SK-N-SH (cell line): ENCODE measurements at regions not wholly inside any gene's neighbourhood (a gene's known extent, or its start where the extent isn't known, plus 50 kb on each side); places are given as distances from the start of the nearest gene placed in this dataset.

ENCODE experiments used
- CTCF ChIA-PET: fragments of 300-600, 350-600 bp; formaldehyde crosslinking; extraction: SDS; loops from one replicate; lab custom pipeline; 2021; lab: Yijun Ruan, JAX
- POLR2A ChIA-PET: fragments of 350-600 bp; sonication (Branson Sonifier 250); formaldehyde crosslinking; extraction: SDS; loops from one replicate; lab custom pipeline; 2020; ENCODE audit warnings: antibody characterized with exemption, inconsistent platforms; lab: Yijun Ruan, JAX
- DNase-seq: peaks from one replicate; pipeline ENCODE4 v3.0.0; 2012
- H2AFZ ChIP-seq: fragments of 200-600 bp; sonication (generic); 2 replicates; pipeline ENCODE4 v1.8.1; 2016; ENCODE audit warnings: antibody characterized with exemption, mild to moderate bottlenecking, low read depth
- H3F3A ChIP-seq: fragments of 200-600 bp; sonication (generic); replicated peaks from 2 replicates; pipeline ENCODE3; 2016; ENCODE audit warnings: antibody characterized with exemption, mild to moderate bottlenecking; ENCODE audit not compliant: insufficient read depth
- H3K27ac ChIP-seq, 2 experiments: fragments of 200-500 bp in 1 of 2; fragments of 200-600 bp in 1 of 2; sonication (Bioruptor generic) in 1 of 2; sonication (generic), shearing (Covaris generic) in 1 of 2; 2 replicates each; pipeline versions ENCODE4 v1.5.1 to v1.6.1; 2014 to 2016; ENCODE audit warnings: low read depth in 2 of 2, inconsistent platforms in 1 of 2, low read length in 1 of 2, mild to moderate bottlenecking in 1 of 2, mixed read lengths in 1 of 2
- H3K27me3 ChIP-seq: fragments of 200-600 bp; sonication (generic), shearing (Covaris generic); 2 replicates; pipeline ENCODE4 v1.6.1; 2016; ENCODE audit warnings: mixed run types; ENCODE audit not compliant: insufficient read depth
- H3K36me3 ChIP-seq, 2 experiments: fragments of 200-500 bp in 1 of 2; fragments of 200-600 bp in 1 of 2; sonication (Bioruptor generic) in 1 of 2; sonication (generic) in 1 of 2; replicated peaks in 1 of 2; 2 replicates each; pipeline versions ENCODE3 to v1.5.1; 2014 to 2016; ENCODE audit warnings: low read length in 1 of 2, mild to moderate bottlenecking in 1 of 2; ENCODE audit not compliant: insufficient read depth in 2 of 2, control insufficient read depth in 1 of 2
- H3K4me1 ChIP-seq, 2 experiments: fragments of 200-500 bp in 1 of 2; fragments of 200-600 bp in 1 of 2; sonication (Bioruptor generic) in 1 of 2; sonication (generic), shearing (Covaris generic) in 1 of 2; 2 replicates each; pipeline versions ENCODE4 v1.5.1 to v1.6.1; 2014 to 2016; ENCODE audit warnings: low read depth in 1 of 2, low read length in 1 of 2, mixed run types in 1 of 2; ENCODE audit not compliant: insufficient read depth in 2 of 2, control insufficient read depth in 1 of 2
- H3K4me2 ChIP-seq: fragments of 200-600 bp; sonication (generic), shearing (Covaris generic); 2 replicates; pipeline ENCODE4 v1.6.1; 2017; ENCODE audit warnings: mixed run types
- H3K4me3 ChIP-seq, 2 experiments: fragments of 200-500 bp in 1 of 2; fragments of 200-600 bp in 1 of 2; sonication (Bioruptor generic) in 1 of 2; sonication (generic), shearing (Covaris generic) in 1 of 2; 2 replicates each; pipeline versions ENCODE4 v1.5.1 to v1.8.1; 2014 to 2016; ENCODE audit warnings: low read depth in 2 of 2, inconsistent platforms in 1 of 2, low read length in 1 of 2, mild to moderate bottlenecking in 1 of 2, mixed read lengths in 1 of 2, moderate library complexity in 1 of 2
- H3K79me2 ChIP-seq: fragments of 200-600 bp; sonication (generic); 2 replicates; pipeline ENCODE4 v1.8.1; 2017; ENCODE audit warnings: mild to moderate bottlenecking; ENCODE audit not compliant: insufficient read depth
- H3K9ac ChIP-seq: fragments of 200-600 bp; sonication (generic); 2 replicates; pipeline ENCODE4 v1.6.1; 2017; ENCODE audit warnings: mixed run types
- H3K9me2 ChIP-seq: fragments of 200-600 bp; sonication (generic); 2 replicates; pipeline ENCODE4 v1.6.1; 2017; ENCODE audit warnings: mixed run types
- H3K9me3 ChIP-seq: fragments of 200-600 bp; sonication (generic); 2 replicates; pipeline ENCODE4 v1.6.1; 2017; ENCODE audit warnings: mixed run types, mild to moderate bottlenecking, moderate library complexity
- H4K20me1 ChIP-seq: fragments of 200-600 bp; sonication (generic); 2 replicates; pipeline ENCODE4 v1.6.1; 2017; ENCODE audit warnings: mild to moderate bottlenecking, mixed run types; ENCODE audit not compliant: insufficient read depth
- CTCF ChIP-seq: fragments of 200-600 bp; sonication (generic); IDR thresholded peaks from 2 replicates; pipeline ENCODE4 v1.6.1; 2017; ENCODE audit warnings: antibody characterized with exemption, mild to moderate bottlenecking, moderate library complexity
- FOSL2 ChIP-seq: IDR thresholded peaks from 2 replicates; pipeline ENCODE4 v1.4.0; 2012; ENCODE audit warnings: low read depth, mild to moderate bottlenecking, moderate library complexity, borderline replicate concordance
- GABPA ChIP-seq: IDR thresholded peaks from 2 replicates; pipeline ENCODE4 v1.4.0; 2012; ENCODE audit warnings: low read depth, mild to moderate bottlenecking
- GATA2 ChIP-seq: sonication (generic); formaldehyde crosslinking; IDR thresholded peaks from 2 replicates; pipeline ENCODE4 v1.5.0; 2020; ENCODE audit warnings: mild to moderate bottlenecking, missing genetic modification reagents
- NRF1 ChIP-seq: IDR thresholded peaks from 2 replicates; pipeline ENCODE4 v1.6.1; 2012; ENCODE audit warnings: low read depth, mild to moderate bottlenecking, low read length
- RCOR1 ChIP-seq: fragments of 150-350 bp; IDR thresholded peaks from 2 replicates; pipeline ENCODE4 v1.6.1; 2017; ENCODE audit warnings: antibody characterized with exemption, low read length
- RXRA ChIP-seq: IDR thresholded peaks from 2 replicates; pipeline ENCODE4 v1.4.0; 2012; ENCODE audit warnings: low read depth, mild to moderate bottlenecking, borderline replicate concordance
- SIN3A ChIP-seq: IDR thresholded peaks from 2 replicates; pipeline ENCODE4 v1.6.1; 2012; ENCODE audit warnings: low read depth, mild to moderate bottlenecking, low read length, moderate library complexity, borderline replicate concordance
- SMC3 ChIP-seq: IDR thresholded peaks from 2 replicates; pipeline ENCODE4 v1.6.1; 2012; ENCODE audit warnings: low read depth, low read length, improper control_type of control experiment
- TEAD4 ChIP-seq: IDR thresholded peaks from 2 replicates; pipeline ENCODE4 v1.4.0; 2012; ENCODE audit warnings: mild to moderate bottlenecking, borderline replicate concordance; ENCODE audit not compliant: insufficient read depth
- YY1 ChIP-seq: IDR thresholded peaks from 2 replicates; pipeline ENCODE4 v1.4.0; 2012; ENCODE audit warnings: low read depth, mild to moderate bottlenecking
- WGBS: methylation state at CpG from one replicate; pipeline ENCODE4 v1.1.6; 2017; ENCODE audit warnings: low lambda C conversion rate; 5-methylcytosine and 5-hydroxymethylcytosine counted together
- TF ChIP-seq, protein P1 (sequence below): IDR thresholded peaks from 2 replicates; pipeline ENCODE4 v1.4.0; 2012; ENCODE audit warnings: low read depth, borderline replicate concordance
- TF ChIP-seq, protein P2 (sequence below): fragments of 150-350 bp; IDR thresholded peaks from 2 replicates; pipeline ENCODE4 v1.6.1; 2016; ENCODE audit warnings: mild to moderate bottlenecking, low read depth, low read length
- TF ChIP-seq, protein P3 (sequence below): IDR thresholded peaks from 2 replicates; pipeline ENCODE4 v1.4.0; 2012; ENCODE audit warnings: low read depth

DNA sequence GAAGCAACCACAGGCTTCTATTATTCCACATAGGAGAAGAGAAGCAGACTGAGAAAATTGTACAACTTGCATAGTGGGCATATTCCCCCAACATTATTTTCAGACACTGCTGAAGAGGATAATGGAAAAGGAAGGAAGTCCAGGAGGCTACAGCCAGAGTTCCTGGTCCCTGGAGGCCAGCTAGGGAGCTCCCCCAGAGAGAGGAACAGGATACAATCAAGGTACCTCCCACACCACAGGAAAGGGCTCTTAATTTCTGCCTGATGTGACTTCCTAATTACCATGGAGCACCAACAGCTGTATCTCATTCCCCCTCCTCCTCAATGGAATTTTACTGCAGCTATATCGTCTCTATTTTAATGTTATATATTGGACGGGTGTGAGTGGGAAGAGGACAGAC, 594.3 kb upstream of the NRSN1 start:
- Histone ChIP-seq H4K20me1 (no peaks in the 10 kb centered on the region), H3K27me3 (no peaks in the 10 kb centered on the region), H3K4me2 (no peak overlapping the region), H3K27ac (no peak overlapping the region), H2AFZ (no peak overlapping the region), H3K9ac (no peak overlapping the region), H3K36me3 (no peaks in the 10 kb centered on the region), H3K4me3 (no peak overlapping the region), H3K79me2 (no peaks in the 10 kb centered on the region), H3K9me3 (no peaks in the 10 kb centered on the region; the same call in 1 of the 2 replicates), H3K9me2 (no peaks in the 10 kb centered on the region), H3K4me1 (peaks cover 0 to 2% of the 10 kb centered on the region in 2 experiments; a peak in 1 of 4 replicates), H3F3A (no peaks in the 10 kb centered on the region)
- ChIA-PET CTCF (interaction anchor here (1.5 kb wide), 1 partner anchor 7 kb away, joined by 4 read pairs; no protein-coding TSS in a partner anchor), POLR2A (no interaction called here)
- 64% methylated on average over 2 of the region's 2 CpGs for WGBS
- TF ChIP-seq NRF1 (no peak), RCOR1 (no peak), YY1 (no peak), SMC3 (no peak), GABPA (no peak), RXRA (no peak), TEAD4 (no peak), FOSL2 (no peak), GATA2 (CRISPR knock-in tag) (no peak), SIN3A (no peak), CTCF (no peak)
- TF ChIP-seq, protein P1, sequence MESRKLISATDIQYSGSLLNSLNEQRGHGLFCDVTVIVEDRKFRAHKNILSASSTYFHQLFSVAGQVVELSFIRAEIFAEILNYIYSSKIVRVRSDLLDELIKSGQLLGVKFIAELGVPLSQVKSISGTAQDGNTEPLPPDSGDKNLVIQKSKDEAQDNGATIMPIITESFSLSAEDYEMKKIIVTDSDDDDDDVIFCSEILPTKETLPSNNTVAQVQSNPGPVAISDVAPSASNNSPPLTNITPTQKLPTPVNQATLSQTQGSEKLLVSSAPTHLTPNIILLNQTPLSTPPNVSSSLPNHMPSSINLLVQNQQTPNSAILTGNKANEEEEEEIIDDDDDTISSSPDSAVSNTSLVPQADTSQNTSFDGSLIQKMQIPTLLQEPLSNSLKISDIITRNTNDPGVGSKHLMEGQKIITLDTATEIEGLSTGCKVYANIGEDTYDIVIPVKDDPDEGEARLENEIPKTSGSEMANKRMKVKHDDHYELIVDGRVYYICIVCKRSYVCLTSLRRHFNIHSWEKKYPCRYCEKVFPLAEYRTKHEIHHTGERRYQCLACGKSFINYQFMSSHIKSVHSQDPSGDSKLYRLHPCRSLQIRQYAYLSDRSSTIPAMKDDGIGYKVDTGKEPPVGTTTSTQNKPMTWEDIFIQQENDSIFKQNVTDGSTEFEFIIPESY, result no peak
- TF ChIP-seq, protein P2, sequence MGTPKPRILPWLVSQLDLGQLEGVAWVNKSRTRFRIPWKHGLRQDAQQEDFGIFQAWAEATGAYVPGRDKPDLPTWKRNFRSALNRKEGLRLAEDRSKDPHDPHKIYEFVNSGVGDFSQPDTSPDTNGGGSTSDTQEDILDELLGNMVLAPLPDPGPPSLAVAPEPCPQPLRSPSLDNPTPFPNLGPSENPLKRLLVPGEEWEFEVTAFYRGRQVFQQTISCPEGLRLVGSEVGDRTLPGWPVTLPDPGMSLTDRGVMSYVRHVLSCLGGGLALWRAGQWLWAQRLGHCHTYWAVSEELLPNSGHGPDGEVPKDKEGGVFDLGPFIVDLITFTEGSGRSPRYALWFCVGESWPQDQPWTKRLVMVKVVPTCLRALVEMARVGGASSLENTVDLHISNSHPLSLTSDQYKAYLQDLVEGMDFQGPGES, result no peak
- TF ChIP-seq, protein P3, sequence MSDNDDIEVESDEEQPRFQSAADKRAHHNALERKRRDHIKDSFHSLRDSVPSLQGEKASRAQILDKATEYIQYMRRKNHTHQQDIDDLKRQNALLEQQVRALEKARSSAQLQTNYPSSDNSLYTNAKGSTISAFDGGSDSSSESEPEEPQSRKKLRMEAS, result no peak
- no peak for DNase-seq
